ENCODE measurements at regions not wholly inside any gene's neighbourhood (a gene's known extent, or its start where the extent isn't known, plus 50 kb on each side); places are given as distances from the start of the nearest gene placed in this dataset.

GRCh38 chr7:47091141-47091540 is 490.8 kb downstream of the TNS3 start:
- no peak overlapping the region for H3K4me3 ChIP-seq (replicated peaks in 1 of 2; ENCODE audit: low read depth in 2 of 2, low read length in 2 of 2)
- no peak for TF ChIP-seq CTCF (IDR thresholded peaks at IDR 0.05; ENCODE audit: low read depth, low read length)
- peak; percentile 25 to 33 for DNase-seq (ENCODE audit: low read depth in 2 of 2)

GRCh38 chr7:47089461-47089860 is 492.4 kb downstream of the TNS3 start:
- no peak for DNase-seq (ENCODE audit: low read depth in 2 of 2)
- TF ChIP-seq CTCF (IDR thresholded peaks at IDR 0.05; ENCODE audit: low read depth, low read length), result no peak
- H3K4me3 ChIP-seq (replicated peaks in 1 of 2; ENCODE audit: low read depth in 2 of 2, low read length in 2 of 2), result no peak overlapping the region

GRCh38 chr7:47089068-47089417 is 492.9 kb downstream of the TNS3 start:
- DNase-seq (ENCODE audit: low read depth in 2 of 2), result no peak
- no peak for TF ChIP-seq CTCF (IDR thresholded peaks at IDR 0.05; ENCODE audit: low read depth, low read length)
- H3K4me3 ChIP-seq (replicated peaks in 1 of 2; ENCODE audit: low read depth in 2 of 2, low read length in 2 of 2), result no peak overlapping the region

- TF ChIP-seq CTCF (IDR thresholded peaks at IDR 0.05; ENCODE audit: low read depth, low read length), result peak; percentile 78
- H3K4me3 ChIP-seq (replicated peaks in 1 of 2; ENCODE audit: low read depth in 2 of 2, low read length in 2 of 2), result no peak overlapping the region
- peak; percentile 74 to 80 for DNase-seq (ENCODE audit: low read depth in 2 of 2)
Measured at GRCh38 chr7:47088329-47089067, 493.4 kb downstream of the TNS3 start.

- no peak for TF ChIP-seq CTCF (IDR thresholded peaks at IDR 0.05; ENCODE audit: low read depth, low read length)
- H3K4me3 ChIP-seq (replicated peaks in 1 of 2; ENCODE audit: low read depth in 2 of 2, low read length in 2 of 2), result no peak overlapping the region
- DNase-seq (ENCODE audit: low read depth in 2 of 2), result peak in 1 of 2 donors; percentile 61
Measured at GRCh38 chr7:47087866-47088265, 494.0 kb downstream of the TNS3 start.

- no peak overlapping the region for H3K4me3 ChIP-seq (replicated peaks in 1 of 2; ENCODE audit: low read depth in 2 of 2, low read length in 2 of 2)
- DNase-seq (ENCODE audit: low read depth in 2 of 2), result no peak
- TF ChIP-seq CTCF (IDR thresholded peaks at IDR 0.05; ENCODE audit: low read depth, low read length), result no peak
Measured at GRCh38 chr7:47085491-47086275, 496.2 kb downstream of the TNS3 start.
